Stimulated activated memory B cell treated with anti-CD40 and anti-IgM and Interleukin-4, amounts not matched to agents 10 μg/mL and 1 μg/mL and 100 μg/mL, for 72 hours (primary cell): ENCODE measurements at regions not wholly inside any gene's neighbourhood (a gene's known extent, or its start where the extent isn't known, plus 50 kb on each side); places are given as distances from the start of the nearest gene placed in this dataset.

Experiments used
- ATAC-seq: fragments of 150-1000 bp; cut with Tn5 transposase; 2 replicates; pipeline ENCODE4 v1.10.0; 2021
- H3K27ac Mint-ChIP-seq: one replicate; pipeline ENCODE4 v1.8.0; 2022; ENCODE audit warnings: mild to moderate bottlenecking, mixed read lengths
- H3K27me3 Mint-ChIP-seq: one replicate; pipeline ENCODE4 v1.8.0; 2022; ENCODE audit warnings: mixed read lengths
- H3K36me3 Mint-ChIP-seq: one replicate; pipeline ENCODE4 v1.8.0; 2022; ENCODE audit warnings: mixed read lengths
- H3K4me1 Mint-ChIP-seq: one replicate; pipeline ENCODE4 v1.8.0; 2022; ENCODE audit warnings: mixed read lengths
- H3K4me3 Mint-ChIP-seq: one replicate; pipeline ENCODE4 v1.8.0; 2022; ENCODE audit warnings: mild to moderate bottlenecking, moderate library complexity, mixed read lengths
- H3K9me3 Mint-ChIP-seq: one replicate; pipeline ENCODE4 v1.8.0; 2022; ENCODE audit warnings: mixed read lengths

- no peak for ATAC-seq
- no peaks in the 10 kb centered on the region for H3K4me1 Mint-ChIP-seq
Measured at GRCh38 chr6:66390393-66390792, 683.4 kb upstream of the EYS start.

GRCh38 chr6:66376001-66376400 lies 669.0 kb upstream of the EYS start:
- no peak for ATAC-seq
- H3K36me3 Mint-ChIP-seq: no peaks in the 10 kb centered on the region

More at GRCh38 chr6:66390393-66390792, 683.4 kb upstream of the EYS start:
- no peak overlapping the region for H3K4me3 Mint-ChIP-seq
- peaks cover 3% of the 10 kb centered on the region for H3K9me3 Mint-ChIP-seq
- no peak overlapping the region for H3K27ac Mint-ChIP-seq
- H3K36me3 Mint-ChIP-seq: no peaks in the 10 kb centered on the region
- H3K27me3 Mint-ChIP-seq: no peaks in the 10 kb centered on the region

GRCh38 chr6:66369407-66369806 lies 662.4 kb upstream of the EYS start:
- Mint-ChIP-seq H3K4me3 (no peak overlapping the region), H3K9me3 (peaks cover 3% of the 10 kb centered on the region), H3K4me1 (no peaks in the 10 kb centered on the region), H3K27me3 (no peaks in the 10 kb centered on the region), H3K27ac (no peak overlapping the region), H3K36me3 (no peaks in the 10 kb centered on the region)
- ATAC-seq: no peak

More at GRCh38 chr6:66376001-66376400, 669.0 kb upstream of the EYS start:
- H3K27ac Mint-ChIP-seq: no peak overlapping the region
- H3K9me3 Mint-ChIP-seq: peaks cover 7% of the 10 kb centered on the region
- no peak overlapping the region for H3K4me3 Mint-ChIP-seq
- H3K27me3 Mint-ChIP-seq: no peaks in the 10 kb centered on the region
- no peaks in the 10 kb centered on the region for H3K4me1 Mint-ChIP-seq

- no peaks in the 10 kb centered on the region for H3K36me3 Mint-ChIP-seq
- no peak overlapping the region for H3K27ac Mint-ChIP-seq
- no peaks in the 10 kb centered on the region for H3K27me3 Mint-ChIP-seq
- H3K4me1 Mint-ChIP-seq: no peaks in the 10 kb centered on the region
- ATAC-seq: no peak
- H3K4me3 Mint-ChIP-seq: no peak overlapping the region
- no peaks in the 10 kb centered on the region for H3K9me3 Mint-ChIP-seq
Measured at GRCh38 chr6:66362888-66363287, 655.9 kb upstream of the EYS start.

- no peak overlapping the region for H3K4me3 Mint-ChIP-seq
- H3K9me3 Mint-ChIP-seq: no peaks in the 10 kb centered on the region
- H3K27me3 Mint-ChIP-seq: no peaks in the 10 kb centered on the region
- no peak overlapping the region for H3K27ac Mint-ChIP-seq
- no peak for ATAC-seq
- H3K4me1 Mint-ChIP-seq: no peaks in the 10 kb centered on the region
- H3K36me3 Mint-ChIP-seq: no peaks in the 10 kb centered on the region
Measured at GRCh38 chr6:66361886-66362285, 654.9 kb upstream of the EYS start.

- Mint-ChIP-seq H3K27me3 (no peaks in the 10 kb centered on the region), H3K36me3 (no peaks in the 10 kb centered on the region), H3K4me1 (no peaks in the 10 kb centered on the region), H3K9me3 (peaks cover 3% of the 10 kb centered on the region), H3K4me3 (no peak overlapping the region), H3K27ac (no peak overlapping the region)
- ATAC-seq: no peak
Measured at GRCh38 chr6:66357781-66358180, 650.8 kb upstream of the EYS start.

GRCh38 chr6:66355471-66355870 lies 648.4 kb upstream of the EYS start:
- Mint-ChIP-seq H3K27ac (no peak overlapping the region), H3K9me3 (peaks cover 3% of the 10 kb centered on the region), H3K4me1 (no peaks in the 10 kb centered on the region), H3K36me3 (no peaks in the 10 kb centered on the region), H3K4me3 (no peak overlapping the region), H3K27me3 (no peaks in the 10 kb centered on the region)
- ATAC-seq: no peak

GRCh38 chr6:66344796-66345195 lies 637.8 kb upstream of the EYS start:
- Mint-ChIP-seq H3K36me3 (no peaks in the 10 kb centered on the region), H3K27me3 (no peaks in the 10 kb centered on the region), H3K27ac (no peak overlapping the region), H3K9me3 (peaks cover 7% of the 10 kb centered on the region), H3K4me1 (no peaks in the 10 kb centered on the region), H3K4me3 (no peak overlapping the region)
- ATAC-seq: no peak

- ATAC-seq: no peak
- Mint-ChIP-seq H3K36me3 (no peaks in the 10 kb centered on the region), H3K27ac (no peak overlapping the region), H3K4me1 (no peaks in the 10 kb centered on the region), H3K4me3 (no peak overlapping the region), H3K27me3 (no peaks in the 10 kb centered on the region), H3K9me3 (peaks cover 7% of the 10 kb centered on the region)
Measured at GRCh38 chr6:66340736-66341135, 633.7 kb upstream of the EYS start.

GRCh38 chr6:66336176-66336575 lies 629.1 kb upstream of the EYS start:
- Mint-ChIP-seq H3K27me3 (no peaks in the 10 kb centered on the region), H3K9me3 (peaks cover 6% of the 10 kb centered on the region), H3K4me1 (no peaks in the 10 kb centered on the region), H3K27ac (no peak overlapping the region), H3K4me3 (no peak overlapping the region), H3K36me3 (no peaks in the 10 kb centered on the region)
- ATAC-seq: no peak

GRCh38 chr6:66328200-66328599 lies 621.2 kb upstream of the EYS start:
- no peak for ATAC-seq
- no peaks in the 10 kb centered on the region for H3K36me3 Mint-ChIP-seq
- H3K27ac Mint-ChIP-seq: no peak overlapping the region
- no peaks in the 10 kb centered on the region for H3K4me1 Mint-ChIP-seq
- H3K27me3 Mint-ChIP-seq: no peaks in the 10 kb centered on the region
- H3K9me3 Mint-ChIP-seq: peaks cover 2% of the 10 kb centered on the region
- H3K4me3 Mint-ChIP-seq: no peak overlapping the region

GRCh38 chr6:66326228-66326627 lies 619.2 kb upstream of the EYS start:
- Mint-ChIP-seq H3K27ac (no peak overlapping the region), H3K27me3 (no peaks in the 10 kb centered on the region), H3K4me1 (no peaks in the 10 kb centered on the region), H3K36me3 (no peaks in the 10 kb centered on the region), H3K9me3 (peaks cover 2% of the 10 kb centered on the region), H3K4me3 (no peak overlapping the region)
- ATAC-seq: no peak

- no peak for ATAC-seq
- Mint-ChIP-seq H3K36me3 (no peaks in the 10 kb centered on the region), H3K9me3 (no peaks in the 10 kb centered on the region), H3K27ac (no peak overlapping the region), H3K4me1 (no peaks in the 10 kb centered on the region), H3K27me3 (no peaks in the 10 kb centered on the region), H3K4me3 (no peak overlapping the region)
Measured at GRCh38 chr6:66321017-66321416, 614.0 kb upstream of the EYS start.

GRCh38 chr6:66307490-66307889 lies 600.5 kb upstream of the EYS start:
- no peaks in the 10 kb centered on the region for H3K27me3 Mint-ChIP-seq
- no peaks in the 10 kb centered on the region for H3K4me1 Mint-ChIP-seq
- H3K9me3 Mint-ChIP-seq: peaks cover 21% of the 10 kb centered on the region
- H3K27ac Mint-ChIP-seq: no peak overlapping the region
- H3K36me3 Mint-ChIP-seq: no peaks in the 10 kb centered on the region
- no peak for ATAC-seq
- no peak overlapping the region for H3K4me3 Mint-ChIP-seq

- Mint-ChIP-seq H3K27ac (no peak overlapping the region), H3K9me3 (peaks cover 4% of the 10 kb centered on the region), H3K4me3 (no peak overlapping the region), H3K27me3 (no peaks in the 10 kb centered on the region), H3K36me3 (no peaks in the 10 kb centered on the region), H3K4me1 (no peaks in the 10 kb centered on the region)
- no peak for ATAC-seq
Measured at GRCh38 chr6:66291905-66292304, 584.9 kb upstream of the EYS start.

GRCh38 chr6:66289889-66290288 lies 582.9 kb upstream of the EYS start:
- Mint-ChIP-seq H3K9me3 (peaks cover 4% of the 10 kb centered on the region), H3K4me1 (no peaks in the 10 kb centered on the region), H3K36me3 (no peaks in the 10 kb centered on the region), H3K27me3 (no peaks in the 10 kb centered on the region), H3K4me3 (no peak overlapping the region), H3K27ac (no peak overlapping the region)
- ATAC-seq: no peak

- Mint-ChIP-seq H3K4me3 (no peak overlapping the region), H3K36me3 (no peaks in the 10 kb centered on the region), H3K4me1 (no peaks in the 10 kb centered on the region), H3K27ac (no peak overlapping the region), H3K27me3 (no peaks in the 10 kb centered on the region), H3K9me3 (peaks cover 7% of the 10 kb centered on the region)
- no peak for ATAC-seq
Measured at GRCh38 chr6:66278115-66278514, 571.1 kb upstream of the EYS start.
